ENCODE measurements at regions not wholly inside any gene's neighbourhood (a gene's known extent, or its start where the extent isn't known, plus 50 kb on each side); places are given as distances from the start of the nearest gene placed in this dataset.

- Histone ChIP-seq H3K4me2 (no peak overlapping the region), H3K79me2 (no peaks in the 10 kb centered on the region), H3K9me2 (replicated peaks; ENCODE audit: insufficient read depth) (no peaks in the 10 kb centered on the region), H3K27ac (no peak overlapping the region), H3K4me1 (ENCODE audit: insufficient read depth) (peaks cover 6% of the 10 kb centered on the region), H2AFZ (no peak overlapping the region), H4K20me1 (ENCODE audit: insufficient read depth, poor library complexity, severe bottlenecking) (no peaks in the 10 kb centered on the region), H3K4me3 (no peak overlapping the region), H3K9me3 (ENCODE audit: low read depth) (no peaks in the 10 kb centered on the region), H3K36me3 (replicated peaks; ENCODE audit: insufficient read depth, low read depth) (no peaks in the 10 kb centered on the region), H3K27me3 (no peaks in the 10 kb centered on the region)
- TF ChIP-seq, protein P1, sequence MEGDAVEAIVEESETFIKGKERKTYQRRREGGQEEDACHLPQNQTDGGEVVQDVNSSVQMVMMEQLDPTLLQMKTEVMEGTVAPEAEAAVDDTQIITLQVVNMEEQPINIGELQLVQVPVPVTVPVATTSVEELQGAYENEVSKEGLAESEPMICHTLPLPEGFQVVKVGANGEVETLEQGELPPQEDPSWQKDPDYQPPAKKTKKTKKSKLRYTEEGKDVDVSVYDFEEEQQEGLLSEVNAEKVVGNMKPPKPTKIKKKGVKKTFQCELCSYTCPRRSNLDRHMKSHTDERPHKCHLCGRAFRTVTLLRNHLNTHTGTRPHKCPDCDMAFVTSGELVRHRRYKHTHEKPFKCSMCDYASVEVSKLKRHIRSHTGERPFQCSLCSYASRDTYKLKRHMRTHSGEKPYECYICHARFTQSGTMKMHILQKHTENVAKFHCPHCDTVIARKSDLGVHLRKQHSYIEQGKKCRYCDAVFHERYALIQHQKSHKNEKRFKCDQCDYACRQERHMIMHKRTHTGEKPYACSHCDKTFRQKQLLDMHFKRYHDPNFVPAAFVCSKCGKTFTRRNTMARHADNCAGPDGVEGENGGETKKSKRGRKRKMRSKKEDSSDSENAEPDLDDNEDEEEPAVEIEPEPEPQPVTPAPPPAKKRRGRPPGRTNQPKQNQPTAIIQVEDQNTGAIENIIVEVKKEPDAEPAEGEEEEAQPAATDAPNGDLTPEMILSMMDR (IDR thresholded peaks at IDR 0.05; ENCODE audit: poor library complexity) = no peak
- TF ChIP-seq EZH2 (IDR thresholded peaks at IDR 0.05; ENCODE audit: borderline replicate concordance) = no peak
- no peak for TF ChIP-seq EZH2phosphoT487 (IDR thresholded peaks at IDR 0.05; ENCODE audit: low read depth, severe bottlenecking, unreplicated experiment)
- WGBS (ENCODE audit: low lambda C conversion rate, missing lambda C conversion rate) = 84% methylated on average over 4 of the region's 4 CpGs
- DNase-seq (ENCODE audit: low spot score) = no peak
Observed at GRCh38 chr5:56671571-56671970, 143.8 kb upstream of the MAP3K1 start.

GRCh38 chr5:56670916-56671315 is 144.4 kb upstream of the MAP3K1 start:
- no peaks in the 10 kb centered on the region for H3K27me3 ChIP-seq
- TF ChIP-seq EZH2 (IDR thresholded peaks at IDR 0.05; ENCODE audit: borderline replicate concordance) = no peak
- TF ChIP-seq, protein P1 (IDR thresholded peaks at IDR 0.05; ENCODE audit: poor library complexity) = no peak
- TF ChIP-seq EZH2phosphoT487 (IDR thresholded peaks at IDR 0.05; ENCODE audit: low read depth, severe bottlenecking, unreplicated experiment) = no peak
- no peaks in the 10 kb centered on the region for H3K9me2 ChIP-seq (replicated peaks; ENCODE audit: insufficient read depth)
- no peaks in the 10 kb centered on the region for H4K20me1 ChIP-seq (ENCODE audit: insufficient read depth, poor library complexity, severe bottlenecking)
- H2AFZ ChIP-seq = no peak overlapping the region
- no peak overlapping the region for H3K4me2 ChIP-seq
- no peaks in the 10 kb centered on the region for H3K79me2 ChIP-seq
- H3K9me3 ChIP-seq (ENCODE audit: low read depth) = no peaks in the 10 kb centered on the region
- WGBS (ENCODE audit: low lambda C conversion rate, missing lambda C conversion rate) = 95% methylated on average over 2 of the region's 2 CpGs
- H3K36me3 ChIP-seq (replicated peaks; ENCODE audit: insufficient read depth, low read depth) = no peaks in the 10 kb centered on the region
- peaks cover 2% of the 10 kb centered on the region for H3K4me1 ChIP-seq (ENCODE audit: insufficient read depth)
- H3K4me3 ChIP-seq = no peak overlapping the region
- no peak for DNase-seq (ENCODE audit: low spot score)
- H3K27ac ChIP-seq = no peak overlapping the region

- H3K27me3 ChIP-seq = no peaks in the 10 kb centered on the region
- 75% methylated on average over 10 of the region's 10 CpGs for WGBS (ENCODE audit: low lambda C conversion rate, missing lambda C conversion rate)
- no peaks in the 10 kb centered on the region for H3K9me3 ChIP-seq (ENCODE audit: low read depth)
- H3K4me2 ChIP-seq = no peak overlapping the region
- no peaks in the 10 kb centered on the region for H3K79me2 ChIP-seq
- no peaks in the 10 kb centered on the region for H4K20me1 ChIP-seq (ENCODE audit: insufficient read depth, poor library complexity, severe bottlenecking)
- DNase-seq (ENCODE audit: low spot score) = peak; percentile 29
- H3K27ac ChIP-seq = peak overlapping the region; percentile 13
- no peaks in the 10 kb centered on the region for H3K36me3 ChIP-seq (replicated peaks; ENCODE audit: insufficient read depth, low read depth)
- no peak overlapping the region for H3K4me3 ChIP-seq
- H3K9me2 ChIP-seq (replicated peaks; ENCODE audit: insufficient read depth) = no peaks in the 10 kb centered on the region
- peak overlapping the region; percentile 19 for H2AFZ ChIP-seq
- H3K4me1 ChIP-seq (ENCODE audit: insufficient read depth) = no peaks in the 10 kb centered on the region
- TF ChIP-seq EZH2 (IDR thresholded peaks at IDR 0.05; ENCODE audit: borderline replicate concordance) (no peak), EZH2phosphoT487 (IDR thresholded peaks at IDR 0.05; ENCODE audit: low read depth, severe bottlenecking, unreplicated experiment) (no peak)
- TF ChIP-seq, protein P1 (IDR thresholded peaks at IDR 0.05; ENCODE audit: poor library complexity) = no peak
Observed at GRCh38 chr5:56669534-56670483, 145.5 kb upstream of the MAP3K1 start.
